GM23248 (cell line): ENCODE measurements at regions not wholly inside any gene's neighbourhood (a gene's known extent, or its start where the extent isn't known, plus 50 kb on each side); places are given as distances from the start of the nearest gene placed in this dataset. TPM values are rescaled to one million over a fixed set of nuclear protein-coding genes. Genes with fewer than 3 reads are reported as not detected.

Experiments used
- DNase-seq: peaks from one replicate; pipeline ENCODE4 v3.0.0-alpha.2; 2015
- H2AFZ ChIP-seq: fragments of 200-600 bp; sonication (generic); 2 replicates; pipeline ENCODE4 v1.6.1; 2016; ENCODE audit warnings: antibody characterized with exemption
- H3F3A ChIP-seq: fragments of 200-600 bp; sonication (generic); 2 replicates; pipeline ENCODE4 v1.6.1; 2016; ENCODE audit warnings: mild to moderate bottlenecking, antibody characterized with exemption, mixed run types; ENCODE audit not compliant: insufficient read depth
- H3K27ac ChIP-seq: fragments of 200-600 bp; sonication (generic); 2 replicates; pipeline ENCODE4 v1.5.1; 2016; ENCODE audit warnings: mild to moderate bottlenecking
- H3K27me3 ChIP-seq: fragments of 200-600 bp; sonication (generic); replicated peaks from 2 replicates; pipeline ENCODE4 v1.6.1; 2016; ENCODE audit warnings: mild to moderate bottlenecking; ENCODE audit not compliant: insufficient read depth
- H3K36me3 ChIP-seq: fragments of 200-600 bp; sonication (generic); 2 replicates; pipeline ENCODE4 v1.6.1; 2016; ENCODE audit warnings: low read depth, mild to moderate bottlenecking
- H3K4me1 ChIP-seq: fragments of 200-600 bp; sonication (generic); 2 replicates; pipeline ENCODE4 v1.6.1; 2016; ENCODE audit warnings: mild to moderate bottlenecking; ENCODE audit not compliant: insufficient read depth
- H3K4me2 ChIP-seq: fragments of 200-600 bp; sonication (generic); one replicate; pipeline ENCODE4 v1.6.1; 2016; ENCODE audit warnings: mild to moderate bottlenecking; ENCODE audit not compliant: unreplicated experiment
- H3K4me3 ChIP-seq: fragments of 200-600 bp; sonication (generic); 2 replicates; pipeline ENCODE4 v1.5.1; 2016; ENCODE audit warnings: mild to moderate bottlenecking
- H3K79me2 ChIP-seq: fragments of 200-600 bp; sonication (generic); 2 replicates; pipeline ENCODE4 v1.6.1; 2016; ENCODE audit warnings: mild to moderate bottlenecking; ENCODE audit not compliant: insufficient read depth
- H3K9ac ChIP-seq: fragments of 200-600 bp; sonication (generic); 2 replicates; pipeline ENCODE4 v1.6.1; 2016; ENCODE audit warnings: mild to moderate bottlenecking
- H3K9me2 ChIP-seq: fragments of 200-600 bp; sonication (generic); 2 replicates; pipeline ENCODE4 v1.6.1; 2016; ENCODE audit warnings: mixed run types, mild to moderate bottlenecking, moderate library complexity; ENCODE audit not compliant: insufficient read depth
- H3K9me3 ChIP-seq: fragments of 200-600 bp; sonication (generic); one replicate; pipeline ENCODE4 v1.6.1; 2017; ENCODE audit warnings: low read depth
- H4K20me1 ChIP-seq: fragments of 200-600 bp; sonication (generic); 2 replicates; pipeline ENCODE4 v1.6.0; 2016; ENCODE audit not compliant: insufficient read depth
- EZH2 ChIP-seq: fragments of 200-600 bp; sonication (generic); IDR thresholded peaks from 2 replicates; pipeline ENCODE4 v1.6.1; 2018; ENCODE audit warnings: antibody characterized with exemption, mild to moderate bottlenecking; ENCODE audit not compliant: insufficient read depth, poor library complexity, severe bottlenecking
- EZH2phosphoT487 ChIP-seq: fragments of 200-600 bp; sonication (generic); IDR thresholded peaks from 2 replicates; pipeline ENCODE4 v1.6.1; 2018; ENCODE audit warnings: antibody characterized with exemption, moderate library complexity, mild to moderate bottlenecking, low read depth; ENCODE audit not compliant: insufficient read depth
- WGBS, 2 experiments: methylation state at CpG; one replicate each; pipeline ENCODE4 v1.1.6; 2015 to 2017; ENCODE audit warnings: low lambda C conversion rate in 2 of 2, low coverage in 1 of 2; ENCODE audit errors: missing lambda C conversion rate in 2 of 2; 5-methylcytosine and 5-hydroxymethylcytosine counted together
- in situ Hi-C: fragments of 300-500 bp; cut with MboI; formaldehyde crosslinking; loops from 2 replicates; pipeline ENCODE4 v1.15.0; 2020
- small RNA-seq: library from RNA; depleted of rRNA; stranded (forward); fragments of <200 nt; gene quantifications from one replicate; pipeline ENCODE3, GENCODE V24; 2014; ENCODE audit warnings: low read depth, low replicate concordance

DNA sequence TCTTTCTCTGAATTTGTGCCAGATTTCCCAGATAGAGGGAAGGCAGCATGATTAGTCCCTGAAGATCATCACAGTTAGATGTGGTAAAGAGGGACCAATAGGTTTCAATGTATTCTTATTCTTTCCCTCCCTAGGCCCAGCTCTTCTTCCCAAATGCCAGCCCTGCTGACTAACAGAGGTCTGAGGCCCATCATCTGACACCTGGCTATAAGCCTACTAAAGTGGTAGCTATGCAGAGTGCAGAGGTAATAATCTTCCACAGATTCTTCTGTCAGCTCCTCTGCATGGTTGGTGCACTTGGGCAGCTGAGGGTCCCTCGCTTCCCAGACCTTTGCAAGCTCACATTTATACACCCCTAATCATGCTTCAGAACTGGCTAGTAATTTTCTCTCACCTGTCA lies 63.7 kb upstream of the PZP start:
- H3K36me3 ChIP-seq: no peaks in the 10 kb centered on the region
- no peak overlapping the region for H3K9ac ChIP-seq
- no peaks in the 10 kb centered on the region for H3F3A ChIP-seq
- no peak overlapping the region for H3K4me3 ChIP-seq
- no peaks in the 10 kb centered on the region for H3K9me2 ChIP-seq
- in situ Hi-C loops: no loop called here
- 0 out of 2 replicates have a peak, but pooled peaks cover 9% of the 10 kb centered on the region for H3K27me3 ChIP-seq
- WGBS, 2 experiments: 14 to 30% methylated on average over 1 of the region's 1 CpG
- no peak overlapping the region for H3K4me2 ChIP-seq
- H3K9me3 ChIP-seq: no peaks in the 10 kb centered on the region
- peaks cover 6% of the 10 kb centered on the region for H3K4me1 ChIP-seq
- no peaks in the 10 kb centered on the region for H4K20me1 ChIP-seq
- no peak for TF ChIP-seq EZH2phosphoT487
- no peak for TF ChIP-seq EZH2
- no peak overlapping the region for H3K27ac ChIP-seq
- no peak for DNase-seq
- no peak overlapping the region for H2AFZ ChIP-seq
- H3K79me2 ChIP-seq: no peaks in the 10 kb centered on the region

- H3K9me2 ChIP-seq: no peaks in the 10 kb centered on the region
- H4K20me1 ChIP-seq: no peaks in the 10 kb centered on the region
- TF ChIP-seq EZH2 (no peak), EZH2phosphoT487 (no peak)
- no peak overlapping the region for H3K9ac ChIP-seq
- H3K27ac ChIP-seq: no peak overlapping the region
- H3K36me3 ChIP-seq: no peaks in the 10 kb centered on the region
- no peak overlapping the region for H3K4me2 ChIP-seq
- whole genome bisulfite sequencing, 2 experiments: 10 to 16% methylated on average over 1 of the region's 1 CpG
- no peak for DNase-seq
- in situ Hi-C loops: no loop called here
- H3K27me3 ChIP-seq: no peaks in the 10 kb centered on the region
- no peaks in the 10 kb centered on the region for H3F3A ChIP-seq
- H3K4me3 ChIP-seq: no peak overlapping the region
- H2AFZ ChIP-seq: no peak overlapping the region
- no peaks in the 10 kb centered on the region for H3K9me3 ChIP-seq
- no peaks in the 10 kb centered on the region for H3K79me2 ChIP-seq
- no peaks in the 10 kb centered on the region for H3K4me1 ChIP-seq
Measured at GRCh38 chr12:9264546-9264945, 56.4 kb upstream of the PZP start.

DNA sequence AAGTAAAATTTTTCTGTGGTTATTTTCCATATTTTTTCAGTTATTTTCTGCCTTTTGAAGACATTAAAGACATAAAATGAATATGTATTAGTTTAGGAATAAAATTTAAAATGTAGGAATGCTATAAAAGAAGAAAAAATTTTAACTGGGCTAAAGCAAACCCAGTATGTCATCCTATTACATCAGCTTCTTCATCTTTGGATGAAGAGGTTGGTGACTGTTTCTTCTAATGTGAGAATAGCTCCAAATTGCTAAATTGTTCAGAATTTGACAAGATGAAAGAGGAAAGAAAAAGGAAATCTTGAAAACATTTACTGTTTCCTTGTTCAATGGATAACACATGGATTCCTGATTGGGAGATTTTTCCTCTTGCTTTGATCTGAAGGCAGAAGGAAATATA lies 52.7 kb upstream of the PZP start:
- Histone ChIP-seq H4K20me1 (no peaks in the 10 kb centered on the region), H3K9me3 (no peaks in the 10 kb centered on the region), H3F3A (no peaks in the 10 kb centered on the region), H3K27me3 (no peaks in the 10 kb centered on the region; the same call in 1 of the 2 replicates), H3K4me3 (no peak overlapping the region), H3K4me2 (no peak overlapping the region), H3K36me3 (no peaks in the 10 kb centered on the region), H3K27ac (no peak overlapping the region), H3K4me1 (no peaks in the 10 kb centered on the region), H3K9me2 (no peaks in the 10 kb centered on the region), H2AFZ (no peak overlapping the region), H3K79me2 (no peaks in the 10 kb centered on the region), H3K9ac (no peak overlapping the region)
- TF ChIP-seq EZH2 (no peak), EZH2phosphoT487 (no peak)
- no peak for DNase-seq
- in situ Hi-C loops: no loop called here

- no peaks in the 10 kb centered on the region for H3K36me3 ChIP-seq
- no peaks in the 10 kb centered on the region for H3K9me2 ChIP-seq
- TF ChIP-seq EZH2 (no peak), EZH2phosphoT487 (no peak)
- H3F3A ChIP-seq: no peaks in the 10 kb centered on the region
- H3K79me2 ChIP-seq: no peaks in the 10 kb centered on the region
- H3K27me3 ChIP-seq: peaks cover 5% of the 10 kb centered on the region
- no peaks in the 10 kb centered on the region for H3K9me3 ChIP-seq
- WGBS, 2 experiments: 29 to 38% methylated on average over 1 of the region's 1 CpG
- DNase-seq: no peak
- H3K4me1 ChIP-seq: no peaks in the 10 kb centered on the region
- no peak overlapping the region for H2AFZ ChIP-seq
- in situ Hi-C loops: no loop called here
- no peaks in the 10 kb centered on the region for H4K20me1 ChIP-seq
- no peak overlapping the region for H3K9ac ChIP-seq
- no peak overlapping the region for H3K27ac ChIP-seq
- no peak overlapping the region for H3K4me2 ChIP-seq
- H3K4me3 ChIP-seq: no peak overlapping the region
Measured at GRCh38 chr12:9258676-9259075, 50.5 kb upstream of the PZP start.

Small RNA genes in the stretch of these regions (small RNA-seq; reads per million reads assigned to genes)
- not detected for gene RF00072
